GM21529 (cell line): ENCODE measurements at regions not wholly inside any gene's neighbourhood (a gene's known extent, or its start where the extent isn't known, plus 50 kb on each side); places are given as distances from the start of the nearest gene placed in this dataset.
"Not testable (repeated sequence)": the region's sequence is repeated elsewhere in the genome, so short reads cannot be mapped to it uniquely, and the experiment has no call there.

Source experiments
- ATAC-seq: cut with Tn5 transposase; IDR thresholded peaks from one replicate; pipeline ENCODE4 v1.9.1; 2021; ENCODE audit not compliant: unreplicated experiment

- no peak for ATAC-seq
Measured at GRCh38 chr7:68748934-68749900, 849.1 kb upstream of the AUTS2 start.

GRCh38 chr7:68752485-68753178, 845.6 kb upstream of the AUTS2 start:
- no peak for ATAC-seq

- ATAC-seq = no peak
Measured at GRCh38 chr7:68754414-68754813, 843.9 kb upstream of the AUTS2 start.

GRCh38 chr7:68756986-68757495, 841.2 kb upstream of the AUTS2 start:
- no peak for ATAC-seq

GRCh38 chr7:68760556-68760955, 837.7 kb upstream of the AUTS2 start:
- no peak for ATAC-seq

GRCh38 chr7:68767462-68767861, 830.8 kb upstream of the AUTS2 start:
- no peak for ATAC-seq

- no peak for ATAC-seq
Measured at GRCh38 chr7:68770649-68771048, 827.6 kb upstream of the AUTS2 start.

GRCh38 chr7:68776326-68776725, 821.9 kb upstream of the AUTS2 start:
- ATAC-seq = no peak

GRCh38 chr7:68783684-68784083, 814.6 kb upstream of the AUTS2 start:
- no peak for ATAC-seq

GRCh38 chr7:68785036-68785435, 813.2 kb upstream of the AUTS2 start:
- ATAC-seq = no peak

GRCh38 chr7:68787566-68787965, 810.7 kb upstream of the AUTS2 start:
- no peak for ATAC-seq

GRCh38 chr7:68788529-68788928, 809.7 kb upstream of the AUTS2 start:
- ATAC-seq = not testable (repeated sequence)

GRCh38 chr7:68789597-68789996, 808.7 kb upstream of the AUTS2 start:
- no peak for ATAC-seq

- ATAC-seq = no peak
Measured at GRCh38 chr7:68792351-68792750, 805.9 kb upstream of the AUTS2 start.

GRCh38 chr7:68793513-68793912, 804.8 kb upstream of the AUTS2 start:
- no peak for ATAC-seq

GRCh38 chr7:68800316-68800715, 798.0 kb upstream of the AUTS2 start:
- ATAC-seq = no peak

- no peak for ATAC-seq
Measured at GRCh38 chr7:68805159-68805558, 793.1 kb upstream of the AUTS2 start.

- no peak for ATAC-seq
Measured at GRCh38 chr7:68807666-68808065, 790.6 kb upstream of the AUTS2 start.

- ATAC-seq = no peak
Measured at GRCh38 chr7:68813551-68814080, 784.7 kb upstream of the AUTS2 start.

- no peak for ATAC-seq
Measured at GRCh38 chr7:68816491-68816890, 781.8 kb upstream of the AUTS2 start.

GRCh38 chr7:68820321-68820720, 778.0 kb upstream of the AUTS2 start:
- no peak for ATAC-seq

GRCh38 chr7:68821846-68822245, 776.4 kb upstream of the AUTS2 start:
- ATAC-seq = no peak
